DMS 273 treated with DMSO at 0.1 percent for 48 hours (cell line): ENCODE measurements at regions not wholly inside any gene's neighbourhood (a gene's known extent, or its start where the extent isn't known, plus 50 kb on each side); places are given as distances from the start of the nearest gene placed in this dataset.

Experiments used
- DNase-seq: peaks from one replicate; lab custom pipeline; 2025; lab: John Stamatoyannopoulos, UW

GRCh38 chr16:17654571-17654970 lies 183.8 kb upstream of the XYLT1 start:
- no peak for DNase-seq

- no peak for DNase-seq
Measured at GRCh38 chr16:17654142-17654541, 183.4 kb upstream of the XYLT1 start.

- DNase-seq: no peak
Measured at GRCh38 chr16:17647879-17648872, 177.4 kb upstream of the XYLT1 start.

GRCh38 chr16:17643935-17644334 lies 173.2 kb upstream of the XYLT1 start:
- DNase-seq: no peak

- DNase-seq: no peak
Measured at GRCh38 chr16:17641990-17642389, 171.2 kb upstream of the XYLT1 start.

- no peak for DNase-seq
Measured at GRCh38 chr16:17638134-17638533, 167.4 kb upstream of the XYLT1 start.

GRCh38 chr16:17635183-17635582 lies 164.4 kb upstream of the XYLT1 start:
- no peak for DNase-seq

GRCh38 chr16:17633181-17633951 lies 162.6 kb upstream of the XYLT1 start:
- DNase-seq: no peak

GRCh38 chr16:17632667-17633066 lies 161.9 kb upstream of the XYLT1 start:
- DNase-seq: no peak

- DNase-seq: no peak
Measured at GRCh38 chr16:17629936-17630335, 159.2 kb upstream of the XYLT1 start.

- no peak for DNase-seq
Measured at GRCh38 chr16:17628983-17629382, 158.2 kb upstream of the XYLT1 start.

GRCh38 chr16:17622366-17622765 lies 151.6 kb upstream of the XYLT1 start:
- no peak for DNase-seq

GRCh38 chr16:17619261-17619660 lies 148.5 kb upstream of the XYLT1 start:
- no peak for DNase-seq

- DNase-seq: no peak
Measured at GRCh38 chr16:17617021-17617552, 146.3 kb upstream of the XYLT1 start.

- no peak for DNase-seq
Measured at GRCh38 chr16:17612336-17612735, 141.6 kb upstream of the XYLT1 start.

GRCh38 chr16:17607609-17608008 lies 136.8 kb upstream of the XYLT1 start:
- no peak for DNase-seq

GRCh38 chr16:17607075-17607509 lies 136.3 kb upstream of the XYLT1 start:
- DNase-seq: no peak

GRCh38 chr16:17606460-17606859 lies 135.7 kb upstream of the XYLT1 start:
- DNase-seq: no peak

GRCh38 chr16:17605784-17606183 lies 135.0 kb upstream of the XYLT1 start:
- no peak for DNase-seq

GRCh38 chr16:17603626-17604025 lies 132.9 kb upstream of the XYLT1 start:
- no peak for DNase-seq

GRCh38 chr16:17602678-17603077 lies 131.9 kb upstream of the XYLT1 start:
- DNase-seq: no peak

- no peak for DNase-seq
Measured at GRCh38 chr16:17598968-17599367, 128.2 kb upstream of the XYLT1 start.
